Activated T-cell treated with anti-CD3 and anti-CD28 coated beads, Interleukin-2, amount 50 U/mL, for 4 hours (primary cell): ENCODE measurements at regions not wholly inside any gene's neighbourhood (a gene's known extent, or its start where the extent isn't known, plus 50 kb on each side); places are given as distances from the start of the nearest gene placed in this dataset.
"Not testable (repeated sequence)": the region's sequence is repeated elsewhere in the genome, so short reads cannot be mapped to it uniquely, and the experiment has no call there.

Experiments
- ATAC-seq, 2 donors: fragments of 200-7000 bp; cut with Tn5 transposase; one replicate each; pipeline ENCODE4 v1.10.0; 2021
- DNase-seq: peaks from one replicate; pipeline ENCODE4 v3.0.0-alpha.2; 2020
- H3K27me3 Mint-ChIP-seq: one replicate; pipeline ENCODE4 v1.8.0; 2021; ENCODE audit warnings: low read depth, mixed read lengths
- H3K36me3 Mint-ChIP-seq: one replicate; pipeline ENCODE4 v1.8.0; 2022; ENCODE audit warnings: mixed read lengths; ENCODE audit not compliant: insufficient read depth
- H3K4me1 Mint-ChIP-seq: one replicate; pipeline ENCODE4 v1.8.0; 2021; ENCODE audit warnings: low read depth, mixed read lengths
- H3K4me3 Mint-ChIP-seq: one replicate; pipeline ENCODE4 v1.8.0; 2021; ENCODE audit warnings: mild to moderate bottlenecking, moderate library complexity, mixed read lengths
- H3K9me3 Mint-ChIP-seq: one replicate; pipeline ENCODE4 v1.8.0; 2021; ENCODE audit warnings: mixed read lengths

- Mint-ChIP-seq H3K9me3 (no peaks in the 10 kb centered on the region), H3K4me3 (no peak overlapping the region), H3K4me1 (no peaks in the 10 kb centered on the region), H3K27me3 (no peaks in the 10 kb centered on the region), H3K36me3 (no peaks in the 10 kb centered on the region)
- no peak for ATAC-seq
- DNase-seq, result no peak
These were observed 91.9 kb upstream of the PRR23C start for GRCh38 chr3:139136469-139137202.

GRCh38 chr3:139140553-139140952 lies 95.9 kb upstream of the PRR23C start:
- ATAC-seq, result no peak
- no peak overlapping the region for H3K4me3 Mint-ChIP-seq
- no peaks in the 10 kb centered on the region for H3K4me1 Mint-ChIP-seq

GRCh38 chr3:139145980-139146379 lies 101.3 kb upstream of the PRR23C start:
- not testable (repeated sequence) for H3K4me3 Mint-ChIP-seq, H3K4me1 Mint-ChIP-seq, H3K9me3 Mint-ChIP-seq, DNase-seq, ATAC-seq, H3K36me3 Mint-ChIP-seq
- H3K27me3 Mint-ChIP-seq, result peaks cover 11% of the 10 kb centered on the region

More at GRCh38 chr3:139140553-139140952, 95.9 kb upstream of the PRR23C start:
- Mint-ChIP-seq H3K9me3 (no peaks in the 10 kb centered on the region), H3K27me3 (no peaks in the 10 kb centered on the region), H3K36me3 (no peaks in the 10 kb centered on the region)
- DNase-seq, result no peak

GRCh38 chr3:139151530-139151929 lies 106.8 kb upstream of the PRR23C start:
- DNase-seq (no peak), ATAC-seq (no peak)
- H3K9me3 Mint-ChIP-seq, result no peaks in the 10 kb centered on the region
- no peaks in the 10 kb centered on the region for H3K36me3 Mint-ChIP-seq
- H3K4me1 Mint-ChIP-seq, result no peaks in the 10 kb centered on the region
- no peak overlapping the region for H3K4me3 Mint-ChIP-seq
- H3K27me3 Mint-ChIP-seq, result peaks cover 9% of the 10 kb centered on the region

- not testable (repeated sequence) for H3K27me3 Mint-ChIP-seq, DNase-seq, ATAC-seq, H3K9me3 Mint-ChIP-seq, H3K4me1 Mint-ChIP-seq, H3K36me3 Mint-ChIP-seq, H3K4me3 Mint-ChIP-seq
These were observed 108.7 kb upstream of the PRR23C start for GRCh38 chr3:139153434-139153833.

- Mint-ChIP-seq H3K9me3 (no peaks in the 10 kb centered on the region), H3K4me1 (no peaks in the 10 kb centered on the region), H3K4me3 (no peak overlapping the region), H3K27me3 (peaks cover 4% of the 10 kb centered on the region), H3K36me3 (no peaks in the 10 kb centered on the region)
- ATAC-seq (no peak), DNase-seq (no peak)
These were observed 112.7 kb upstream of the PRR23C start for GRCh38 chr3:139157161-139157932.

GRCh38 chr3:139159356-139159755 lies 114.7 kb upstream of the PRR23C start:
- Mint-ChIP-seq H3K4me3 (no peak overlapping the region), H3K4me1 (no peaks in the 10 kb centered on the region), H3K36me3 (no peaks in the 10 kb centered on the region), H3K9me3 (no peaks in the 10 kb centered on the region), H3K27me3 (peaks cover 4% of the 10 kb centered on the region)
- ATAC-seq (no peak), DNase-seq (no peak)

- H3K4me1 Mint-ChIP-seq, result no peaks in the 10 kb centered on the region
- H3K4me3 Mint-ChIP-seq, result no peak overlapping the region
- H3K9me3 Mint-ChIP-seq, result peaks cover 6% of the 10 kb centered on the region
- no peak for ATAC-seq
- H3K36me3 Mint-ChIP-seq, result no peaks in the 10 kb centered on the region
- no peak for DNase-seq
- H3K27me3 Mint-ChIP-seq, result no peaks in the 10 kb centered on the region
These were observed 128.8 kb upstream of the PRR23C start for GRCh38 chr3:139173372-139174108.

GRCh38 chr3:139180489-139180888 lies 135.8 kb upstream of the PRR23C start:
- no peak for ATAC-seq
- no peaks in the 10 kb centered on the region for H3K36me3 Mint-ChIP-seq
- H3K9me3 Mint-ChIP-seq, result peaks cover 14% of the 10 kb centered on the region

GRCh38 chr3:139182143-139182542 lies 137.5 kb upstream of the PRR23C start:
- Mint-ChIP-seq H3K4me1 (no peaks in the 10 kb centered on the region), H3K27me3 (peaks cover 12% of the 10 kb centered on the region), H3K4me3 (no peak overlapping the region), H3K9me3 (peaks cover 14% of the 10 kb centered on the region), H3K36me3 (no peaks in the 10 kb centered on the region)
- DNase-seq, result no peak
- no peak for ATAC-seq

More at GRCh38 chr3:139180489-139180888, 135.8 kb upstream of the PRR23C start:
- no peaks in the 10 kb centered on the region for H3K4me1 Mint-ChIP-seq
- H3K27me3 Mint-ChIP-seq, result peaks cover 9% of the 10 kb centered on the region
- H3K4me3 Mint-ChIP-seq, result no peak overlapping the region
- DNase-seq, result no peak

- peaks cover 12% of the 10 kb centered on the region for H3K27me3 Mint-ChIP-seq
- no peaks in the 10 kb centered on the region for H3K36me3 Mint-ChIP-seq
- peaks cover 14% of the 10 kb centered on the region for H3K9me3 Mint-ChIP-seq
- no peak overlapping the region for H3K4me3 Mint-ChIP-seq
- DNase-seq (no peak), ATAC-seq (no peak)
- H3K4me1 Mint-ChIP-seq, result no peaks in the 10 kb centered on the region
These were observed 137.9 kb upstream of the PRR23C start for GRCh38 chr3:139182598-139182997.

GRCh38 chr3:139185527-139185926 lies 140.8 kb upstream of the PRR23C start:
- H3K4me3 Mint-ChIP-seq, result no peak overlapping the region
- no peaks in the 10 kb centered on the region for H3K4me1 Mint-ChIP-seq
- DNase-seq (no peak), ATAC-seq (no peak)
- H3K27me3 Mint-ChIP-seq, result peaks cover 12% of the 10 kb centered on the region
- H3K36me3 Mint-ChIP-seq, result no peaks in the 10 kb centered on the region
- H3K9me3 Mint-ChIP-seq, result peaks cover 5% of the 10 kb centered on the region

- Mint-ChIP-seq H3K4me3 (no peak overlapping the region), H3K4me1 (no peaks in the 10 kb centered on the region), H3K27me3 (peaks cover 12% of the 10 kb centered on the region), H3K9me3 (no peaks in the 10 kb centered on the region), H3K36me3 (no peaks in the 10 kb centered on the region)
- ATAC-seq, result no peak
- DNase-seq, result no peak
These were observed 142.5 kb upstream of the PRR23C start for GRCh38 chr3:139187154-139187553.

GRCh38 chr3:139187648-139188047 lies 143.0 kb upstream of the PRR23C start:
- DNase-seq (no peak), ATAC-seq (no peak)
- H3K4me1 Mint-ChIP-seq, result no peaks in the 10 kb centered on the region
- no peaks in the 10 kb centered on the region for H3K9me3 Mint-ChIP-seq
- H3K36me3 Mint-ChIP-seq, result no peaks in the 10 kb centered on the region
- H3K4me3 Mint-ChIP-seq, result no peak overlapping the region
- H3K27me3 Mint-ChIP-seq, result peaks cover 12% of the 10 kb centered on the region
